ENCODE measurements at regions not wholly inside any gene's neighbourhood (a gene's known extent, or its start where the extent isn't known, plus 50 kb on each side); places are given as distances from the start of the nearest gene placed in this dataset.

GRCh38 chr5:118199801-118200200 lies 788.5 kb downstream of the DTWD2 start:
- FAIRE-seq (no peak), DNase-seq (ENCODE audit: low read depth) (no peak)
- no peak for TF ChIP-seq CTCF (IDR thresholded peaks at IDR 0.05; ENCODE audit: insufficient read depth, low read length, severe bottlenecking)
- Histone ChIP-seq H3K4me3 (ENCODE audit: low read depth, low read length) (no peak overlapping the region), H3K36me3 (ENCODE audit: control insufficient read depth, insufficient read depth, low read length) (no peaks in the 10 kb centered on the region), H3K27me3 (ENCODE audit: control insufficient read depth, insufficient read depth, low read length) (no peaks in the 10 kb centered on the region)

- no peaks in the 10 kb centered on the region for H3K36me3 ChIP-seq (ENCODE audit: control insufficient read depth, insufficient read depth, low read length)
- H3K27me3 ChIP-seq (ENCODE audit: control insufficient read depth, insufficient read depth, low read length), result no peaks in the 10 kb centered on the region
- no peak for TF ChIP-seq CTCF (IDR thresholded peaks at IDR 0.05; ENCODE audit: insufficient read depth, low read length, severe bottlenecking)
- FAIRE-seq (no peak), DNase-seq (ENCODE audit: low read depth) (no peak)
- no peak overlapping the region for H3K4me3 ChIP-seq (ENCODE audit: low read depth, low read length)
Observed at GRCh38 chr5:118196229-118196628, 792.1 kb downstream of the DTWD2 start.

- no peak for FAIRE-seq
- no peaks in the 10 kb centered on the region for H3K36me3 ChIP-seq (ENCODE audit: control insufficient read depth, insufficient read depth, low read length)
- no peak for TF ChIP-seq CTCF (IDR thresholded peaks at IDR 0.05; ENCODE audit: insufficient read depth, low read length, severe bottlenecking)
- no peak for DNase-seq (ENCODE audit: low read depth)
- H3K27me3 ChIP-seq (ENCODE audit: control insufficient read depth, insufficient read depth, low read length), result no peaks in the 10 kb centered on the region
- H3K4me3 ChIP-seq (ENCODE audit: low read depth, low read length), result no peak overlapping the region
Observed at GRCh38 chr5:118195211-118195610, 793.1 kb downstream of the DTWD2 start.

- no peaks in the 10 kb centered on the region for H3K36me3 ChIP-seq (ENCODE audit: control insufficient read depth, insufficient read depth, low read length)
- no peak for TF ChIP-seq CTCF (IDR thresholded peaks at IDR 0.05; ENCODE audit: insufficient read depth, low read length, severe bottlenecking)
- no peak overlapping the region for H3K4me3 ChIP-seq (ENCODE audit: low read depth, low read length)
- no peaks in the 10 kb centered on the region for H3K27me3 ChIP-seq (ENCODE audit: control insufficient read depth, insufficient read depth, low read length)
- DNase-seq (ENCODE audit: low read depth) (no peak), FAIRE-seq (no peak)
Observed at GRCh38 chr5:118193194-118193905, 795.0 kb downstream of the DTWD2 start.

- no peaks in the 10 kb centered on the region for H3K27me3 ChIP-seq (ENCODE audit: control insufficient read depth, insufficient read depth, low read length)
- no peak for FAIRE-seq
Observed at GRCh38 chr5:118185018-118185417, 803.3 kb downstream of the DTWD2 start.

More at GRCh38 chr5:118185018-118185417, 803.3 kb downstream of the DTWD2 start:
- no peak for TF ChIP-seq CTCF (IDR thresholded peaks at IDR 0.05; ENCODE audit: insufficient read depth, low read length, severe bottlenecking)
- no peak overlapping the region for H3K4me3 ChIP-seq (ENCODE audit: low read depth, low read length)
- H3K36me3 ChIP-seq (ENCODE audit: control insufficient read depth, insufficient read depth, low read length), result no peaks in the 10 kb centered on the region
- DNase-seq (ENCODE audit: low read depth), result no peak

All from bronchial epithelial cell (primary cell).